OCI-M1 (cell line): ENCODE measurements at regions not wholly inside any gene's neighbourhood (a gene's known extent, or its start where the extent isn't known, plus 50 kb on each side); places are given as distances from the start of the nearest gene placed in this dataset.
A peak's percentile ranks its signal among the peaks of the same experiment; 100 is the strongest.
"Not testable (repeated sequence)": the region's sequence is repeated elsewhere in the genome, so short reads cannot be mapped to it uniquely, and the experiment has no call there.

Experiments used
- DNase-seq: peaks from one replicate; lab custom pipeline; 2025; lab: John Stamatoyannopoulos, UW

- no peak for DNase-seq
These were observed 106.5 kb upstream of the ETAA1 start for GRCh38 chr2:67290451-67291290.

- no peak for DNase-seq
These were observed 102.9 kb upstream of the ETAA1 start for GRCh38 chr2:67294218-67294617.

- no peak for DNase-seq
These were observed 101.7 kb upstream of the ETAA1 start for GRCh38 chr2:67295406-67295805.

GRCh38 chr2:67295851-67296250, 101.3 kb upstream of the ETAA1 start:
- DNase-seq = no peak

GRCh38 chr2:67304300-67304890, 92.7 kb upstream of the ETAA1 start:
- no peak for DNase-seq

GRCh38 chr2:67309281-67309680, 87.9 kb upstream of the ETAA1 start:
- DNase-seq = no peak

DNA sequence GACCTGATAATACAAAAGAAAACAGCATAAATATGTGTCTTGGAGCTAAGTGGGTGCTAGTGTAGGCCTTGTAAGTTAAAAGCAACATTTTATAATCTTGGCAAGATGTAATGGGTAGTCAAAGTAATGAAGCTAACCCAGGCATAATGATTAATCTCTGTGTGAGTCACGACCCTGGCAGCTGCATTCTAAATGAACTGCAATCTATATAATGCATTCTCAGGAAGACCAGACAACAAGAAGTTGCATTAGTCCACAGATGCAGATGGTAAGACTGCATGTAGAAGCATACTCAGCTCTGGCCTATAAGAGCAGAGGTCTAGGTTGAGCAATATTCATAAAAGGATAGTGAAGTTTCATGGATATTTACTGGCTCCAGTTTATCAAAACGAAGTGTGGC, 85.6 kb upstream of the ETAA1 start:
- DNase-seq = no peak

DNA sequence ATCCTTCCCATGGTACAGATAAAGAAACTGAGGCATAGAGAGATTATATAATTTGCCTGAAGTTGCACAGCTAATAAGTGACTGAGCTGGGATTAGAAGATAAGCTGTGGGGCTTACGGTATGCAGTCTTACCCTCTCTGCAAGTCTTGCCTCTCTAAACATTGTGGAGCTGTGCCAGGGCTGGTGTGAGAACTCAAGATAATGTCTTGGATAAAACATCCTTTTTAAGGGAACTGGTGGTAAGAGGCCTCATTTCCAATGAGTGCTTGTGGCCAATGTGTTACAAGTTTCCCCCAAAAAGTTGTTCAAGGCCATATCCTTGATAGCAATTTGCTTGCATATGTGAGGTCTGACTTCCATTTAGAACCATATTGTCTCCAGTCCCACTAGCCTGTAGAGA, 84.3 kb upstream of the ETAA1 start:
- no peak for DNase-seq

- DNase-seq = no peak
These were observed 83.6 kb upstream of the ETAA1 start for GRCh38 chr2:67313536-67313935.

GRCh38 chr2:67318031-67318430, 79.1 kb upstream of the ETAA1 start:
- no peak for DNase-seq

DNA sequence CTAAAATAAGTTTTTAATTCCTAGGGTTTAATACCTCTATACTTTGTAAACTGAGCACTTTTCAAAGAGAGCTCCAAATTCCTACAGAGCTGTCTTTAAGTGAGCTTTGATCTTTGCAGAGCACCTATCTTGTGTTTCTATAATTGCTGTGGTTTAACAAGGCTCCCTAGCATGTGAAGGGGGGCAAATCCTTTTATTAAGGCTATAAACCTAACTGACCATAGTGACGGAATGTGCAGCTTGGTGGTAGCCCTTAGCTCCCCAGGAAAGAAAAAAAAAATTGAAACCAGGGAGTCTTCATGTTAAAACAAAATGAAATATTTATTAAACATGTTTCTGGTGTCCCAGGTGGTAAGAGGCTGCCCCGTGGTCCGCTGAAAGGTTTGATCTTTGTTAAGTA, 78.6 kb upstream of the ETAA1 start:
- no peak for DNase-seq

DNA sequence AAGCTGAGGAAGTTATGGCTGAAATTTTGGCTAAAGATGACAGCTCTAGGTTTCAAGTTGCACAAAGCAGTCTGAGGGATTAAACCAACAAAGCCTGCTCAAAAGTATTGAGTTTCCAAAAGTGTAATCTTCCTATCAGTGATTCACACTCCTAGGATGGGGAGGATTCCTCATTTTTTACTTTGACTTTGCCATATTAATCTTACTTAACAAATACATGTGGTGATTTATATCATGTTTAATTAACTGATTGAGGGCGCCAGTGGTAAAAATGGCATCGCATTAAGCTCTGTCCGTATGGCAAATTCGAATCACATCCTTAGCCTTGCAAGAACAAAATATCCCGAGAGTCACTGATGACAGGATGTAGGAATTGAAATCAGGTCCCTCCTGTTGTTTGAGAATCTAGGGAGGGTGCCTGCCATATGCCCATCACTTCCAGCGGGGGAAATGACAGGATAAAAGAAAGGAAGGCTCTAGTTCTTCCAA, 78.1 kb upstream of the ETAA1 start:
- no peak for DNase-seq

- DNase-seq = no peak
These were observed 76.1 kb upstream of the ETAA1 start for GRCh38 chr2:67320861-67321587.

GRCh38 chr2:67321588-67321903, 75.6 kb upstream of the ETAA1 start:
- no peak for DNase-seq

DNA sequence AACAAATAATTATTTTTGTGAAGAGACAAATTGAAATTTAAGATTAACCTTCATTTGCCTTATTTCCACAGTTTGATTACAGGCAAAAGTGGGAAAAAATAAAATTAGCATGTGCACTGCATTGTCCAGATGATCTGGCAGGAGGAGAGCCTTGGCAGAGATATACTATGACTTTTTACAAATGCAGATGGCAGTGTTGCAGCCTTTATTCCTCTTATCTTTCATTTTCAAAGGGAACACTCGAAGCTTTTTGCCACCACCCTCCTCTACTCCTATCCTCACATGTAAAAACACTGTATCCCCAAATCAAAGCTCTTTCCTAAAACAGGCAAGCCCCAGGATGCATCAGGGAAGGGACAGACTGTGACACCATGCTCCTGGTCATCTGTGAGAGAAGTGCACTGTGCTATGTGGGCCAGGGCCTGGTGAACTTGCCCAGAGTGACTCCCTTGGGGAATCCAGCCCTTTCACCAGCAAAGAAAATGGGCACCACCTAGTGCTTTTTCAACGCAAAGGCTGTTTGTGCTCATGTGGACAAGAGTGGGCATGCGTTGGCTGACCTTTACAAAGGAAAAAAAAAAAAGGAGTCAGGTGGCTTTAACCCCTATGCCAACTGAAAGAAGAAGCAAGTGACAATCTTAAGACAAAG, 74.7 kb upstream of the ETAA1 start:
- peak; percentile 40 for DNase-seq

- peak; percentile 0 for DNase-seq
These were observed 73.7 kb upstream of the ETAA1 start for GRCh38 chr2:67323209-67323991.

DNA sequence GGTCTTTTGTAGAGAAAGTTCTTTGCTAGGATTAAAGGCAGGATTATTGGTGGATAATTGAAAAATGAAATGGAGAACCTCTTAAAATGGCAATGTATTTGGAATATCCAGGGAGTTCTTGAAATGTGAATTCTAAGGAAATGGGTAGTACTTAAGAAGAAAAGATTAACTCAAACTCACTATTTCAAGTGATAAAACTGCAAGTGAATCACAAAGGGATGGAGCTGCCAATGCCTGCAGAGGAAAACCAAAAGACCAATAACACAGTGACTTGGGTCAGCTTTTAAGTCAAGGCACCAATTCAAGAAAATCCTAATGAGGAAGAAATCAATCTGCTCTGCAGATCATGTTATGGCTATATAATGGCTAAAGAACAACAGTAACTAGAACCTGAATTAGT, 67.6 kb upstream of the ETAA1 start:
- no peak for DNase-seq

GRCh38 chr2:67329951-67330350, 67.2 kb upstream of the ETAA1 start:
- DNase-seq = no peak

DNA sequence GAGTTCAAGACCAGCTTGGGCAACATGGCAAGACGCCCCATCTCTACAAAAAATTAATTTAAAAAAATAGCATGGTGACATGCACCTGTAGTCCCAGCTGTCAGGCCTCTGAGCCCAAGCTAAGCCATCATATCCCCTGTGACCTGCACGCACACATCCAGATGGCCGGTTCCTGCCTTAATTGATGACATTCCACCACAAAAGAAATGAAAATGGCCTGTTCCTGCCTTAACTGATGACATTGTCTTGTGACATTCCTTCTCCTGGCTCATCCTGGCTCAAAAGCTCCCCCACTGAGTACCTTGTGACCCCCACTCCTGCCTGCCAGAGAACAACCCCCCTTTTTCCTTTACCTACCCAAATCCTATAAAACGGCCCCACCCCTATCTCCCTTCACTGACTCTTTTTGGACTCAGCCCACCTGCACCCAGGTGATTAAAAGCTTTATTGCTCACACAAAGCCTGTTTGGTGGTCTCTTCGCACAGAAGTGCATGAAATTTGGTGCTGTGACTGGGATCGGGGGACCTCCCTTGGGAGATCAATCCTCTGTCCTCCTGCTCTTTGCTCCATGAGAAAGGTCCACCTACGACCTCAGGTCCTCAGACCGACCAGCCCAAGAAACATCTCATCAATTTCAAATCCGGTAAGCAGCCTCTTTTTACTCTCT, 65.6 kb upstream of the ETAA1 start:
- not testable (repeated sequence) for DNase-seq

- no peak for DNase-seq
These were observed 59.2 kb upstream of the ETAA1 start for GRCh38 chr2:67337903-67338302.

- no peak for DNase-seq
These were observed 58.4 kb upstream of the ETAA1 start for GRCh38 chr2:67338601-67339233.
